Heart right ventricle (tissue), 16 donors: ENCODE measurements at regions not wholly inside any gene's neighbourhood (a gene's known extent, or its start where the extent isn't known, plus 50 kb on each side); places are given as distances from the start of the nearest gene placed in this dataset.

Experiments
- ATAC-seq, 8 donors: fragments of 200-7000 bp; cut with Tn5 transposase; one replicate each; pipeline ENCODE4 v1.9.1; 2020; ENCODE audit warnings: mild to moderate bottlenecking in 8 of 8, moderate library complexity in 8 of 8, moderate number of reproducible peaks in 1 of 8
- DNase-seq, 2 donors: peaks; one replicate each; pipeline ENCODE4 v3.0.0-alpha.2; 2020
- H3K27ac ChIP-seq, 10 donors: fragments of 200-600 bp; sonication (generic) in 2 of 10; one replicate each; pipeline versions ENCODE4 v1.5.0 to v1.8.0; 2020 to 2022; ENCODE audit warnings: mild to moderate bottlenecking in 3 of 10
- H3K27me3 ChIP-seq, 7 donors: fragments of 200-600 bp; one replicate each; pipeline ENCODE4 v1.8.0; 2021 to 2022; ENCODE audit warnings: mild to moderate bottlenecking in 2 of 7
- H3K36me3 ChIP-seq, 9 donors: fragments of 200-600 bp; sonication (generic) in 1 of 9; one replicate each; pipeline versions ENCODE4 v1.5.0 to v1.8.0; 2020 to 2022; ENCODE audit warnings: mild to moderate bottlenecking in 2 of 9
- H3K4me1 ChIP-seq, 9 donors: fragments of 200-600 bp; sonication (generic) in 1 of 9; one replicate each; pipeline versions ENCODE4 v1.5.0 to v1.8.0; 2020 to 2022; ENCODE audit warnings: mild to moderate bottlenecking in 4 of 9
- H3K4me3 ChIP-seq, 10 donors: fragments of 200-600 bp; sonication (generic) in 2 of 10; one replicate each; pipeline versions ENCODE4 v1.5.0 to v1.8.0; 2020 to 2022; ENCODE audit warnings: mild to moderate bottlenecking in 7 of 10, moderate library complexity in 2 of 10
- H3K9me3 ChIP-seq, 11 donors: fragments of 200-600 bp in 10 of 11; sonication (generic) in 2 of 11; one replicate each; pipeline versions ENCODE4 v1.5.0 to v1.8.0; 2013 to 2022; ENCODE audit warnings: mild to moderate bottlenecking in 2 of 11, control low read depth in 1 of 11, moderate library complexity in 1 of 11
- WGBS, 2 donors: extraction: QIAGEN DNeasy Blood & Tissue Kit; methylation state at CpG; one replicate each; pipeline ENCODE4 v1.1.7; 2013; ENCODE audit warnings: inconsistent platforms in 1 of 2; 5-methylcytosine and 5-hydroxymethylcytosine counted together
- intact Hi-C, 10 donors: fragments of 100-400 bp; cut with DNase I; formaldehyde crosslinking; loops; one replicate each; pipeline versions ENCODE4 v1.11.1 to v1.14.2; 2022
- TF ChIP-seq, protein P1 (sequence below), 9 donors: fragments of 200-600 bp; sonication (generic) in 2 of 9; IDR thresholded peaks; one replicate each; pipeline versions ENCODE4 v1.5.0 to v1.8.0; 2021 to 2022; ENCODE audit warnings: antibody characterized with exemption in 9 of 9, mild to moderate bottlenecking in 5 of 9, moderate library complexity in 1 of 9
- donor health status: Arrhythmogenic right ventricular cardiomyopathy.
- donor health status: ischemic (EF 13 %, LVEDD 7.1; RV severe dilation, severe dysfunction).
- donor health status: healthy with polysubstance abuse.
- donor health status: DM: no; HTN: yes; CAD: no.
- donor health status: DM: no; HTN: no; CAD: no.
- donor health status: ischemic (EF 25% LVEDD 6.9; RV normal size, moderate dysfunction).
- donor health status: ischemic (EF 25% LVEDD 5.7; RV mildly dilated, moderate dysfunction).
- donor health status: healthy.
- donor health status: DM: yes; HTN: yes; CAD: no.
- donor health status: Ischemic cardiomyopathy.
- donor health status: ischemic (EF 35%, LVEDD 5.7; RV mildly dilated, moderate dysfunction).
- donor health status: nonischemic (EF 11% LVEDD 7.7; RV severe dilation, severe dysfunction).
- donor health status: DM: yes; HTN: yes; CAD: no.
- donor health status: PGD.
- donor health status: ischemic (EF 29% LVEDD 5.4; RV normal size, mild dysfunction).
- donor health status: nonischemic (EF 23%, LVEDD 6.1; RV moderate dilation, normal function).

DNA sequence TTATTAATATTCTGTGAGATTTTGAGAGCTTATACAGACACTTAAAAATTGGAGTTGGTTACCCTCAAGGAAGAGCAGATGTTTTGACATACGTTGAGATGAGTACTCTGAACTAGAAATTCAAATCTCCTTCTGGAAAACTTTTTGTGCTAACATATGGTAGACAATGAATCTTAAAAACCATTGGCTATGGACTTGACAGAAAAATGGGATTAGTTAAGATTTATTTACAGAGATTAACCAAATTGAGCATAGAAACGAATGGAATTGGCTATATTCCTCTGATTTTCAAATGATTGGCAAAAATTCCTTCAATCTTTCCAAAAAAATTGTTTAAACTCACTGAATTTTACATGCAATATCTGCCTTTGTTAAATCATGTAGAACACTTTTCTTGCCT, 1392.9 kb downstream of the BRINP3 start:
- ATAC-seq = no peak
- intact Hi-C loops = no loop called here
- Histone ChIP-seq H3K27ac (no peak overlapping the region), H3K27me3 (no peaks in the 10 kb centered on the region), H3K36me3 (no peaks in the 10 kb centered on the region), H3K4me1 (no peaks in the 10 kb centered on the region), H3K4me3 (no peak overlapping the region), H3K9me3 (peaks cover 0 to 16% (median 0%) of the 10 kb centered on the region in 11 donors)
- TF ChIP-seq, protein P1, sequence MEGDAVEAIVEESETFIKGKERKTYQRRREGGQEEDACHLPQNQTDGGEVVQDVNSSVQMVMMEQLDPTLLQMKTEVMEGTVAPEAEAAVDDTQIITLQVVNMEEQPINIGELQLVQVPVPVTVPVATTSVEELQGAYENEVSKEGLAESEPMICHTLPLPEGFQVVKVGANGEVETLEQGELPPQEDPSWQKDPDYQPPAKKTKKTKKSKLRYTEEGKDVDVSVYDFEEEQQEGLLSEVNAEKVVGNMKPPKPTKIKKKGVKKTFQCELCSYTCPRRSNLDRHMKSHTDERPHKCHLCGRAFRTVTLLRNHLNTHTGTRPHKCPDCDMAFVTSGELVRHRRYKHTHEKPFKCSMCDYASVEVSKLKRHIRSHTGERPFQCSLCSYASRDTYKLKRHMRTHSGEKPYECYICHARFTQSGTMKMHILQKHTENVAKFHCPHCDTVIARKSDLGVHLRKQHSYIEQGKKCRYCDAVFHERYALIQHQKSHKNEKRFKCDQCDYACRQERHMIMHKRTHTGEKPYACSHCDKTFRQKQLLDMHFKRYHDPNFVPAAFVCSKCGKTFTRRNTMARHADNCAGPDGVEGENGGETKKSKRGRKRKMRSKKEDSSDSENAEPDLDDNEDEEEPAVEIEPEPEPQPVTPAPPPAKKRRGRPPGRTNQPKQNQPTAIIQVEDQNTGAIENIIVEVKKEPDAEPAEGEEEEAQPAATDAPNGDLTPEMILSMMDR (IDR thresholded peaks at IDR 0.05) = no peak
- 32 to 44% methylated on average over 2 of the region's 2 CpGs for WGBS, 2 donors
- DNase-seq = no peak

DNA sequence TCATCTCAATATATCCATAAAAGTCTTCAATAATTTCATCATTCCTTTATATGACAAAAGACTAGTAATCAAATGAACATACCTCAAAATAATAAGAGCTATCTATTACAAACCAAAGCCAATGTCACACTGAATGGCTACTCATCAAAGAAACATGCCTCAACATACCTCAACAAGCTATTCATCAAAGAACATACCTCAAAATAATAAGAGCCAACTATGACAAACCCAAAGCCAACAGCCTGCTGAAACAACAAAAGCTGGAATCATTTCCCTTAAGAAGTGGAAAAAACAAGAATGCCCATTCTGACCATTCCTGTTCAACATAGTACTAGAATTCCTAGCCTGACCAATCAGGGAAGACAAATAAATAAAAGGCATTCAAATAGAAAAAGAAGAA, 1373.7 kb downstream of the BRINP3 start:
- no peaks in the 10 kb centered on the region for H3K4me1 ChIP-seq
- no peak for DNase-seq
- intact Hi-C loops = no loop called here
- no peaks in the 10 kb centered on the region for H3K27me3 ChIP-seq
- H3K36me3 ChIP-seq = no peaks in the 10 kb centered on the region
- peaks cover 0 to 30% (median 0%) of the 10 kb centered on the region in 11 donors for H3K9me3 ChIP-seq
- no peak overlapping the region for H3K4me3 ChIP-seq
- ATAC-seq = no peak
- TF ChIP-seq, protein P1 (IDR thresholded peaks at IDR 0.05) = no peak
- H3K27ac ChIP-seq = no peak overlapping the region

DNA sequence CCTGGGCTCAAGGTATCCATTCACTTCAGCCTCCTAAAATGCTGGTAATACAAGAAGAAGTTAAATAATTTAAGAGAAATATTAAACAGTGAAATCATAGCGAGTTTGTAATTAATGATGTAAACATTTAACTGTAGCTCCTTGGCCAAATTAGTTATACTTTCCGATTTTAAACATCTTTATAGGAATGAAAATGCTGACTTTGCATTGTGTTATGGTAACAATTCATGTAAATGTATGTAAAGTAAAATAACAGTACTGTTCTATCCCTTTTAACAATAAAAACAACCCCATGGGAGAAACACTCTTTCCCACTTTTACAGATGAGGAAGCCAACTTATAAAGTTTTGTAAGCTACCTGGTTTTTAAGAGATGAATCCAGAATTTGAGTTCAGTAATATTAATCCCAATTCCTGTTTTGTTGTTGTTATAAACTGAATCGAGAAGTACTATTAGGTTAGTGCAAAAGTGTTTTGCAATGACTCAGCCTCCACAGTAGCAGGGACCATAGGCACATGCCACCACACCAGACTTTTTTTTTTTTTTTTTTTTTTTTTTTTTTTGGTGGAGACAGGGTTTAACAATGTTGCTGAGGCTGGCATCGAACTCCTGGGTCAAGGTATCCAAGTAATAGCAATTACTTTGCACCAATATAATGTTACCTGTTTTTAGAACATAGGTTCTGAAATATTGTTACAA, 1360.4 kb downstream of the BRINP3 start:
- Histone ChIP-seq H3K4me1 (no peaks in the 10 kb centered on the region), H3K27me3 (no peaks in the 10 kb centered on the region), H3K36me3 (no peaks in the 10 kb centered on the region), H3K9me3 (no peaks in the 10 kb centered on the region), H3K27ac (no peak overlapping the region), H3K4me3 (no peak overlapping the region)
- intact Hi-C loops = no loop called here
- TF ChIP-seq, protein P1 (IDR thresholded peaks at IDR 0.05) = no peak
- ATAC-seq (no peak), DNase-seq (no peak)
- WGBS, 2 donors = 78 to 80% methylated on average over 4 of the region's 4 CpGs

DNA sequence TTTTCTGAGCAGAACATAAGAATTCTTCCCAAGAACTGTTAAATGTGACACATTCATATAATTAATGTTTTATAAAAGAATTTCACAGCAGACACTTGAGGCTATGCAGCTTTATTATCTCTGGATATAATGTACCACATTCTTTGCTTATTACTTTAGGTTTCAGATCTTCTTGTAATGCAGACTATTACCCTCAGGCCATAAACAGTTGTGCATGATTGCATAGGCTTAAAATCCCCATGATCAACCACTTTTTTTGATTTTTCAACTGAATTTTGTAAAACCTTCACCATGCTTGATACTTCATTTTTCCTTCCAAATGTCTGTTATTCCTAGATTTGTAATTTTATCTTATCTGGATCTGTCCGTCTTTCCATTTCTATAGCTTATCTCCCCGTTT, 1355.7 kb downstream of the BRINP3 start:
- Histone ChIP-seq H3K27me3 (no peaks in the 10 kb centered on the region), H3K4me3 (no peak overlapping the region), H3K4me1 (no peaks in the 10 kb centered on the region), H3K9me3 (peaks cover 0 to 23% (median 2%) of the 10 kb centered on the region in 11 donors), H3K36me3 (no peaks in the 10 kb centered on the region), H3K27ac (no peak overlapping the region)
- WGBS, 2 donors = 47 to 68% methylated on average over 2 of the region's 2 CpGs
- ATAC-seq (no peak), DNase-seq (no peak)
- intact Hi-C loops = no loop called here
- TF ChIP-seq, protein P1 (IDR thresholded peaks at IDR 0.05) = no peak
